ENCODE measurements at regions not wholly inside any gene's neighbourhood (a gene's known extent, or its start where the extent isn't known, plus 50 kb on each side); places are given as distances from the start of the nearest gene placed in this dataset.

- no peak overlapping the region for H3K9ac ChIP-seq (ENCODE audit: low read length)
- H2AFZ ChIP-seq (ENCODE audit: insufficient read depth, low read depth, low read length, poor library complexity, severe bottlenecking) = no peak overlapping the region
- no peak overlapping the region for H3K4me2 ChIP-seq (replicated peaks; ENCODE audit: low read depth, low read length, poor library complexity, severe bottlenecking)
- H3K9me3 ChIP-seq (ENCODE audit: control extremely low read depth in 1 of 3, control insufficient read depth in 2 of 3, insufficient read depth in 1 of 3, low read length in 2 of 3) = no peaks in the 10 kb centered on the region
- intact Hi-C loops (cut with micrococcal nuclease) = no loop called here
- H3K27ac Mint-ChIP-seq = no peak overlapping the region
- TF ChIP-seq EZH2 (IDR thresholded peaks at IDR 0.05; ENCODE audit: borderline replicate concordance, insufficient read depth, low read depth, low read length, poor library complexity, severe bottlenecking) (no peak), CTCF (IDR thresholded peaks at IDR 0.05) (no peak)
- H3K4me3 Mint-ChIP-seq = no peak overlapping the region
- no peaks in the 10 kb centered on the region for H3K27me3 ChIP-seq (replicated peaks in 1 of 4; ENCODE audit: control extremely low read depth in 1 of 4, control insufficient read depth in 3 of 4, insufficient read depth in 4 of 4, low read length in 3 of 4)
- no peaks in the 10 kb centered on the region for H3K9me3 Mint-ChIP-seq (ENCODE audit: insufficient read depth)
- H3K79me2 ChIP-seq (ENCODE audit: control insufficient read depth, insufficient read depth, low read length) = no peaks in the 10 kb centered on the region
- ATAC-seq (ENCODE audit: low read depth) (no peak), DNase-seq (no peak)
- peaks cover 5% of the 10 kb centered on the region for H3K27me3 Mint-ChIP-seq
- no peaks in the 10 kb centered on the region for H3K4me1 Mint-ChIP-seq
- WGBS (ENCODE audit: insufficient coverage) = no CpG with 5 or more reads among the region's 1 CpG
- ChIA-PET POLR2A (no interaction called here), CTCF (interaction anchor here (1.1 kb wide), 1 partner anchor 650 kb away, joined by 3 read pairs; no protein-coding TSS in a partner anchor)
- no peaks in the 10 kb centered on the region for H3K36me3 ChIP-seq (replicated peaks in 1 of 2; ENCODE audit: control extremely low read depth in 1 of 2, control insufficient read depth in 1 of 2, extremely low read depth in 1 of 2, insufficient read depth in 2 of 2, low read length in 1 of 2)
- H3K4me1 ChIP-seq (ENCODE audit: control insufficient read depth in 2 of 2, insufficient read depth in 2 of 2, low read length in 2 of 2) = no peaks in the 10 kb centered on the region
- no peak overlapping the region for H3K4me3 ChIP-seq (ENCODE audit: control extremely low read depth in 1 of 5, extremely low read depth in 1 of 5, insufficient read depth in 1 of 5, low read depth in 2 of 5, low read length in 4 of 5)
- no peaks in the 10 kb centered on the region for H4K20me1 ChIP-seq (ENCODE audit: control insufficient read depth, insufficient read depth, low read length, poor library complexity, severe bottlenecking)
- H3K27ac ChIP-seq (ENCODE audit: low read length in 2 of 2) = no peak overlapping the region
These were observed 79.6 kb upstream of the CREB1 start for GRCh38 chr2:207450186-207450585.

DNA sequence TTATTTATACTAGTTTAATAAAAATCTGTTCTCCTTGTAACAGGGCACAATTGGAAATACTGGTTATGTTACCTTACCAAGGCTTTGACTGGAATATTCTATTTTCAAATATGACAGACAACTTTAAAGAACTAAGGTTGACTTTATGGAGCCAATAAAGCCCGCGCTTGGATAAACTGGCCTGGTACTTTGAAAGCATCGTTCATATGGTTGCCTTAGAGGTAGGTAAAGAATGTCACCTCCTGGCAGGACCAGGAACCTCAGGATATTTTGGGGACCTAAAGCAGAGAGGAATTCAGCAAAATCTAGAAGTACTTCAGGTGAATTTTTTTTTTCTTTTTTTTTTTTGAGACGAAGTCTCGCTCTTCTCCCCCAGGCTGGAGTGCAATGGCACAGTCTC lies 71.2 kb upstream of the CREB1 start:
- WGBS (ENCODE audit: insufficient coverage) = no CpG with 5 or more reads among the region's 5 CpGs
- intact Hi-C loops (cut with micrococcal nuclease) = no loop called here
- Histone ChIP-seq H3K27me3 (replicated peaks in 1 of 4; ENCODE audit: control extremely low read depth in 1 of 4, control insufficient read depth in 3 of 4, insufficient read depth in 4 of 4, low read length in 3 of 4) (no peaks in the 10 kb centered on the region), H3K79me2 (ENCODE audit: control insufficient read depth, insufficient read depth, low read length) (no peaks in the 10 kb centered on the region), H3K9ac (ENCODE audit: low read length) (no peak overlapping the region), H3K4me3 (ENCODE audit: control extremely low read depth in 1 of 5, extremely low read depth in 1 of 5, insufficient read depth in 1 of 5, low read depth in 2 of 5, low read length in 4 of 5) (no peak overlapping the region), H2AFZ (ENCODE audit: insufficient read depth, low read depth, low read length, poor library complexity, severe bottlenecking) (no peak overlapping the region), H3K4me2 (replicated peaks; ENCODE audit: low read depth, low read length, poor library complexity, severe bottlenecking) (no peak overlapping the region), H3K36me3 (replicated peaks in 1 of 2; ENCODE audit: control extremely low read depth in 1 of 2, control insufficient read depth in 1 of 2, extremely low read depth in 1 of 2, insufficient read depth in 2 of 2, low read length in 1 of 2) (no peaks in the 10 kb centered on the region), H4K20me1 (ENCODE audit: control insufficient read depth, insufficient read depth, low read length, poor library complexity, severe bottlenecking) (no peaks in the 10 kb centered on the region), H3K9me3 (ENCODE audit: control extremely low read depth in 1 of 3, control insufficient read depth in 2 of 3, insufficient read depth in 1 of 3, low read length in 2 of 3) (no peaks in the 10 kb centered on the region), H3K4me1 (ENCODE audit: control insufficient read depth in 2 of 2, insufficient read depth in 2 of 2, low read length in 2 of 2) (peaks cover 7% of the 10 kb centered on the region in 2 donors), H3K27ac (ENCODE audit: low read length in 2 of 2) (no peak overlapping the region)
- Mint-ChIP-seq H3K9me3 (ENCODE audit: insufficient read depth) (no peaks in the 10 kb centered on the region), H3K4me3 (no peak overlapping the region), H3K27me3 (no peaks in the 10 kb centered on the region), H3K4me1 (peaks cover 14% of the 10 kb centered on the region), H3K27ac (no peak overlapping the region)
- TF ChIP-seq CTCF (IDR thresholded peaks at IDR 0.05) (no peak), EZH2 (IDR thresholded peaks at IDR 0.05; ENCODE audit: borderline replicate concordance, insufficient read depth, low read depth, low read length, poor library complexity, severe bottlenecking) (no peak)
- ChIA-PET POLR2A (no interaction called here), CTCF (no interaction called here)
- ATAC-seq (ENCODE audit: low read depth) = no peak
- DNase-seq = no peak

All from B cell (primary cell).